Panc1 (cell line): ENCODE measurements at regions not wholly inside any gene's neighbourhood (a gene's known extent, or its start where the extent isn't known, plus 50 kb on each side); places are given as distances from the start of the nearest gene placed in this dataset.

Source experiments
- CTCF ChIP-seq: fragments of 450-650 bp; IDR thresholded peaks from 2 replicates; pipeline ENCODE4 v1.5.1; 2017; ENCODE audit warnings: mild to moderate bottlenecking
- POLR2AphosphoS5 ChIP-seq: IDR thresholded peaks from 2 replicates; pipeline ENCODE4 v1.6.1; 2012; ENCODE audit warnings: mild to moderate bottlenecking, low read depth, low read length, moderate library complexity

GRCh38 chr9:1771094-1771789 lies 243.9 kb upstream of the SMARCA2 start:
- TF ChIP-seq CTCF (no peak), POLR2AphosphoS5 (no peak)
